SK-N-SH (cell line): ENCODE measurements at regions not wholly inside any gene's neighbourhood (a gene's known extent, or its start where the extent isn't known, plus 50 kb on each side); places are given as distances from the start of the nearest gene placed in this dataset.

Experiments used
- CTCF ChIA-PET: fragments of 300-600, 350-600 bp; formaldehyde crosslinking; extraction: SDS; loops from one replicate; lab custom pipeline; 2021; lab: Yijun Ruan, JAX
- POLR2A ChIA-PET: fragments of 350-600 bp; sonication (Branson Sonifier 250); formaldehyde crosslinking; extraction: SDS; loops from one replicate; lab custom pipeline; 2020; ENCODE audit warnings: antibody characterized with exemption, inconsistent platforms; lab: Yijun Ruan, JAX
- DNase-seq: peaks from one replicate; pipeline ENCODE4 v3.0.0; 2012
- H2AFZ ChIP-seq: fragments of 200-600 bp; sonication (generic); 2 replicates; pipeline ENCODE4 v1.8.1; 2016; ENCODE audit warnings: antibody characterized with exemption, mild to moderate bottlenecking, low read depth
- H3F3A ChIP-seq: fragments of 200-600 bp; sonication (generic); replicated peaks from 2 replicates; pipeline ENCODE3; 2016; ENCODE audit warnings: antibody characterized with exemption, mild to moderate bottlenecking; ENCODE audit not compliant: insufficient read depth
- H3K27ac ChIP-seq, 2 experiments: fragments of 200-500 bp in 1 of 2; fragments of 200-600 bp in 1 of 2; sonication (Bioruptor generic) in 1 of 2; sonication (generic), shearing (Covaris generic) in 1 of 2; 2 replicates each; pipeline versions ENCODE4 v1.5.1 to v1.6.1; 2014 to 2016; ENCODE audit warnings: low read depth in 2 of 2, inconsistent platforms in 1 of 2, low read length in 1 of 2, mild to moderate bottlenecking in 1 of 2, mixed read lengths in 1 of 2
- H3K27me3 ChIP-seq: fragments of 200-600 bp; sonication (generic), shearing (Covaris generic); 2 replicates; pipeline ENCODE4 v1.6.1; 2016; ENCODE audit warnings: mixed run types; ENCODE audit not compliant: insufficient read depth
- H3K36me3 ChIP-seq, 2 experiments: fragments of 200-500 bp in 1 of 2; fragments of 200-600 bp in 1 of 2; sonication (Bioruptor generic) in 1 of 2; sonication (generic) in 1 of 2; replicated peaks in 1 of 2; 2 replicates each; pipeline versions ENCODE3 to v1.5.1; 2014 to 2016; ENCODE audit warnings: low read length in 1 of 2, mild to moderate bottlenecking in 1 of 2; ENCODE audit not compliant: insufficient read depth in 2 of 2, control insufficient read depth in 1 of 2
- H3K4me1 ChIP-seq, 2 experiments: fragments of 200-500 bp in 1 of 2; fragments of 200-600 bp in 1 of 2; sonication (Bioruptor generic) in 1 of 2; sonication (generic), shearing (Covaris generic) in 1 of 2; 2 replicates each; pipeline versions ENCODE4 v1.5.1 to v1.6.1; 2014 to 2016; ENCODE audit warnings: low read depth in 1 of 2, low read length in 1 of 2, mixed run types in 1 of 2; ENCODE audit not compliant: insufficient read depth in 2 of 2, control insufficient read depth in 1 of 2
- H3K4me2 ChIP-seq: fragments of 200-600 bp; sonication (generic), shearing (Covaris generic); 2 replicates; pipeline ENCODE4 v1.6.1; 2017; ENCODE audit warnings: mixed run types
- H3K4me3 ChIP-seq, 2 experiments: fragments of 200-500 bp in 1 of 2; fragments of 200-600 bp in 1 of 2; sonication (Bioruptor generic) in 1 of 2; sonication (generic), shearing (Covaris generic) in 1 of 2; 2 replicates each; pipeline versions ENCODE4 v1.5.1 to v1.8.1; 2014 to 2016; ENCODE audit warnings: low read depth in 2 of 2, inconsistent platforms in 1 of 2, low read length in 1 of 2, mild to moderate bottlenecking in 1 of 2, mixed read lengths in 1 of 2, moderate library complexity in 1 of 2
- H3K79me2 ChIP-seq: fragments of 200-600 bp; sonication (generic); 2 replicates; pipeline ENCODE4 v1.8.1; 2017; ENCODE audit warnings: mild to moderate bottlenecking; ENCODE audit not compliant: insufficient read depth
- H3K9ac ChIP-seq: fragments of 200-600 bp; sonication (generic); 2 replicates; pipeline ENCODE4 v1.6.1; 2017; ENCODE audit warnings: mixed run types
- H3K9me2 ChIP-seq: fragments of 200-600 bp; sonication (generic); 2 replicates; pipeline ENCODE4 v1.6.1; 2017; ENCODE audit warnings: mixed run types
- H3K9me3 ChIP-seq: fragments of 200-600 bp; sonication (generic); 2 replicates; pipeline ENCODE4 v1.6.1; 2017; ENCODE audit warnings: mixed run types, mild to moderate bottlenecking, moderate library complexity
- H4K20me1 ChIP-seq: fragments of 200-600 bp; sonication (generic); 2 replicates; pipeline ENCODE4 v1.6.1; 2017; ENCODE audit warnings: mild to moderate bottlenecking, mixed run types; ENCODE audit not compliant: insufficient read depth
- EP300 ChIP-seq, 2 experiments: IDR thresholded peaks; 2 replicates each; pipeline versions ENCODE4 v1.4.0 to v1.6.1; 2012; ENCODE audit warnings: borderline replicate concordance in 1 of 2, low read depth in 1 of 2, low read length in 1 of 2
- EZH2phosphoT487 ChIP-seq: fragments of 200-600 bp; sonication (generic); IDR thresholded peaks from 2 replicates; pipeline ENCODE4 v1.6.1; 2017; ENCODE audit warnings: low read depth, mixed run types, mild to moderate bottlenecking, antibody characterized with exemption, moderate library complexity, borderline replicate concordance
- JUND ChIP-seq: IDR thresholded peaks from 2 replicates; pipeline ENCODE4 v1.4.0; 2012
- MEF2A ChIP-seq: IDR thresholded peaks from 2 replicates; pipeline ENCODE4 v1.4.0; 2012; ENCODE audit warnings: low read depth, borderline replicate concordance
- NRF1 ChIP-seq: IDR thresholded peaks from 2 replicates; pipeline ENCODE4 v1.6.1; 2012; ENCODE audit warnings: low read depth, mild to moderate bottlenecking, low read length
- RCOR1 ChIP-seq: fragments of 150-350 bp; IDR thresholded peaks from 2 replicates; pipeline ENCODE4 v1.6.1; 2017; ENCODE audit warnings: antibody characterized with exemption, low read length
- RFX5 ChIP-seq: IDR thresholded peaks from 2 replicates; pipeline ENCODE4 v1.6.1; 2012; ENCODE audit warnings: mild to moderate bottlenecking, improper control_type of control experiment, low read length
- RXRA ChIP-seq: IDR thresholded peaks from 2 replicates; pipeline ENCODE4 v1.4.0; 2012; ENCODE audit warnings: low read depth, mild to moderate bottlenecking, borderline replicate concordance
- YY1 ChIP-seq: IDR thresholded peaks from 2 replicates; pipeline ENCODE4 v1.4.0; 2012; ENCODE audit warnings: low read depth, mild to moderate bottlenecking
- WGBS: methylation state at CpG from one replicate; pipeline ENCODE4 v1.1.6; 2017; ENCODE audit warnings: low lambda C conversion rate; 5-methylcytosine and 5-hydroxymethylcytosine counted together
- TF ChIP-seq, protein P1 (sequence below): fragments of 150-350 bp; IDR thresholded peaks from 2 replicates; pipeline ENCODE4 v1.6.1; 2017; ENCODE audit warnings: antibody characterized with exemption, low read length, low read depth, borderline replicate concordance
- TF ChIP-seq, protein P2 (sequence below): IDR thresholded peaks from 2 replicates; pipeline ENCODE4; 2012

- no peaks in the 10 kb centered on the region for H3F3A ChIP-seq
- no peaks in the 10 kb centered on the region for H3K9me2 ChIP-seq
- TF ChIP-seq EZH2phosphoT487, result no peak
- TF ChIP-seq, protein P1, sequence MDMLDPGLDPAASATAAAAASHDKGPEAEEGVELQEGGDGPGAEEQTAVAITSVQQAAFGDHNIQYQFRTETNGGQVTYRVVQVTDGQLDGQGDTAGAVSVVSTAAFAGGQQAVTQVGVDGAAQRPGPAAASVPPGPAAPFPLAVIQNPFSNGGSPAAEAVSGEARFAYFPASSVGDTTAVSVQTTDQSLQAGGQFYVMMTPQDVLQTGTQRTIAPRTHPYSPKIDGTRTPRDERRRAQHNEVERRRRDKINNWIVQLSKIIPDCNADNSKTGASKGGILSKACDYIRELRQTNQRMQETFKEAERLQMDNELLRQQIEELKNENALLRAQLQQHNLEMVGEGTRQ, result no peak
- no peak for TF ChIP-seq RCOR1
- TF ChIP-seq NRF1, result no peak
- no peak for TF ChIP-seq EP300 (IDR thresholded peaks at IDR 0.05; ENCODE audit: borderline replicate concordance in 1 of 2, low read depth in 1 of 2, low read length in 1 of 2)
- TF ChIP-seq, protein P2, sequence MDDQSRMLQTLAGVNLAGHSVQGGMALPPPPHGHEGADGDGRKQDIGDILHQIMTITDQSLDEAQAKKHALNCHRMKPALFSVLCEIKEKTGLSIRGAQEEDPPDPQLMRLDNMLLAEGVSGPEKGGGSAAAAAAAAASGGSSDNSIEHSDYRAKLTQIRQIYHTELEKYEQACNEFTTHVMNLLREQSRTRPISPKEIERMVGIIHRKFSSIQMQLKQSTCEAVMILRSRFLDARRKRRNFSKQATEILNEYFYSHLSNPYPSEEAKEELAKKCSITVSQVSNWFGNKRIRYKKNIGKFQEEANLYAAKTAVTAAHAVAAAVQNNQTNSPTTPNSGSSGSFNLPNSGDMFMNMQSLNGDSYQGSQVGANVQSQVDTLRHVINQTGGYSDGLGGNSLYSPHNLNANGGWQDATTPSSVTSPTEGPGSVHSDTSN, result no peak
- TF ChIP-seq JUND, result no peak
- no peak for TF ChIP-seq YY1
- no peak for TF ChIP-seq RXRA
- H3K4me3 ChIP-seq, result no peak overlapping the region
- no peaks in the 10 kb centered on the region; a peak in 1 of 4 replicates for H3K4me1 ChIP-seq
- no peak overlapping the region for H3K27ac ChIP-seq
- no peak overlapping the region for H2AFZ ChIP-seq
- no peaks in the 10 kb centered on the region for H3K9me3 ChIP-seq
- H3K79me2 ChIP-seq, result no peaks in the 10 kb centered on the region
- no peak overlapping the region for H3K9ac ChIP-seq
- peaks cover 33% of the 10 kb centered on the region; the same call in 1 of the 2 replicates for H3K27me3 ChIP-seq
- no peaks in the 10 kb centered on the region for H4K20me1 ChIP-seq
- POLR2A ChIA-PET, result no interaction called here
- H3K4me2 ChIP-seq, result no peak overlapping the region
- no peaks in the 10 kb centered on the region for H3K36me3 ChIP-seq
- WGBS, result 64% methylated on average over 21 of the region's 27 CpGs
- DNase-seq, result no peak
- CTCF ChIA-PET, result interaction anchor here (2.3 to 3.6 kb wide), 2 partner anchors 9 to 20 kb away, joined by 13 to 18 read pairs; no protein-coding TSS in a partner anchor
Observed at GRCh38 chr7:341841-342638, 52.1 kb downstream of the FOXL3 start.

DNA sequence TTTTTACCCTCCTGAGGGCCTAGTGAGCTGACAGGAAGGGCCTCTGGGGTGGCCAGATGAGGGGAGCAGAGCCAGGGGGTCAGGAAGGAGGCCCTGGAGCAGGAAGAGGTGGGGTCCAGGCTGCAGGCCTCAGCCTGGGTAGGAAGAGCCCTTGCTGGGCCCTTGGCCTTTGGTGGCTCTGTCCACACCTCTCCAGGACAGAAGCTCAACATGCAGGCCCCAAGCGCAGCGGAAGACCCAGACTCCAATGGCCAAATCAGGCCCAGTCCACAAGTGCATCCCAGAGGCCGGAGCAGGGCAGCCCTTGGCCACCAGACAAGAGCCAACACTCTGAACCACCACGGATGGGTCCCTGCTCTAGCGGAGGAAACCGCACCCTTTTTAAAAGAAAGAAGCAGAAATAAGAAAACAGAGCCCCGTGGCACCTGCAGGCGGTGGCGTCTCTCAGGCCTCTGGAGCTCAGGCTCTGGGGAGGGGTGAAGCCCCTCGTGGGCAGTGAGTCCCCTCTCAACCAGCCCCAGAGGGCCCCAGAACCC, 52.8 kb downstream of the FOXL3 start:
- no peak for TF ChIP-seq RFX5
- no peak for TF ChIP-seq RXRA
- TF ChIP-seq MEF2A, result no peak
- no peaks in the 10 kb centered on the region for H3K36me3 ChIP-seq
- H2AFZ ChIP-seq, result no peak overlapping the region
- no peak for DNase-seq
- no peaks in the 10 kb centered on the region for H3K9me2 ChIP-seq
- no peak overlapping the region for H3K4me2 ChIP-seq
- H3K9me3 ChIP-seq, result no peaks in the 10 kb centered on the region
- peaks cover 33% of the 10 kb centered on the region; the same call in 1 of the 2 replicates for H3K27me3 ChIP-seq
- 74% methylated on average over 10 of the region's 10 CpGs for WGBS
- ChIA-PET CTCF (interaction anchor here (2.3 to 3.6 kb wide), 2 partner anchors 10 to 21 kb away, joined by 13 to 18 read pairs; no protein-coding TSS in a partner anchor), POLR2A (no interaction called here)
- H3K9ac ChIP-seq, result no peak overlapping the region
- H3K79me2 ChIP-seq, result no peaks in the 10 kb centered on the region
- no peak overlapping the region for H3K4me3 ChIP-seq
- no peak overlapping the region for H3K27ac ChIP-seq
- no peaks in the 10 kb centered on the region for H4K20me1 ChIP-seq
- no peaks in the 10 kb centered on the region; a peak in 1 of 4 replicates for H3K4me1 ChIP-seq
- no peaks in the 10 kb centered on the region for H3F3A ChIP-seq
